Nephron (organoid): ENCODE measurements at regions not wholly inside any gene's neighbourhood (a gene's known extent, or its start where the extent isn't known, plus 50 kb on each side); places are given as distances from the start of the nearest gene placed in this dataset.

Experiments
- H3K27ac Mint-ChIP-seq, 3 experiments: 2 replicates each; pipeline ENCODE4 v1.8.0; 2020; ENCODE audit warnings: mixed read lengths in 3 of 3, mild to moderate bottlenecking in 2 of 3, moderate library complexity in 1 of 3
- H3K27me3 Mint-ChIP-seq: 2 replicates; pipeline ENCODE4 v1.8.0; 2021; ENCODE audit warnings: low read depth, mild to moderate bottlenecking, moderate library complexity, mixed read lengths
- H3K36me3 Mint-ChIP-seq: 2 replicates; pipeline ENCODE4 v1.8.0; 2020; ENCODE audit warnings: low read depth, mixed read lengths
- H3K4me1 Mint-ChIP-seq: 2 replicates; pipeline ENCODE4 v1.8.0; 2020; ENCODE audit warnings: mixed read lengths
- H3K4me3 Mint-ChIP-seq, 3 experiments: 2 replicates each; pipeline ENCODE4 v1.8.0; 2020; ENCODE audit warnings: mild to moderate bottlenecking in 3 of 3, mixed read lengths in 3 of 3, moderate library complexity in 2 of 3
- H3K9me3 Mint-ChIP-seq: 2 replicates; pipeline ENCODE4 v1.8.0; 2020; ENCODE audit warnings: mixed read lengths
- TF ChIP-seq, protein P1 (sequence below), 3 experiments: fragments of 200-600 bp; sonication (generic); IDR thresholded peaks; one replicate each; pipeline ENCODE4 v1.5.0; 2021; ENCODE audit warnings: antibody characterized with exemption in 3 of 3; ENCODE audit not compliant: unreplicated experiment in 3 of 3

DNA sequence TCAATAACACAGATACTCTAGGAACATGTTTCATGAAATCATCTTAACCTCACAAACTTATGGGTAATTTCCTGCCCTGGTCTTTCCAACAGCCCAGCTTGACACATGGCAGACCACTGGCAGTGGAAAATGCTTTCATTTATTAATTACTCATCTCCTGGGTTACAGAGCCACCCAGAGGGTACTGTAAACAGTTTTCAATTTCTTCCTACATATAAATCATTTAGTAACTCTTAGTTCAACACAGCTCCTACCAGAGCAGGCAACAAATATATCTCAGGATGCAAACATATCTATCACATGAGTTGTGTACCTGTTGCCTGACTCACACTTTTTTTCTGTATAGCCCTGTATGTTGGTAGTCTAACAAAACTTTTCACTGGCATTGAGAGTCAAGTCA lies 99.2 kb upstream of the VRK2 start:
- TF ChIP-seq, protein P1, sequence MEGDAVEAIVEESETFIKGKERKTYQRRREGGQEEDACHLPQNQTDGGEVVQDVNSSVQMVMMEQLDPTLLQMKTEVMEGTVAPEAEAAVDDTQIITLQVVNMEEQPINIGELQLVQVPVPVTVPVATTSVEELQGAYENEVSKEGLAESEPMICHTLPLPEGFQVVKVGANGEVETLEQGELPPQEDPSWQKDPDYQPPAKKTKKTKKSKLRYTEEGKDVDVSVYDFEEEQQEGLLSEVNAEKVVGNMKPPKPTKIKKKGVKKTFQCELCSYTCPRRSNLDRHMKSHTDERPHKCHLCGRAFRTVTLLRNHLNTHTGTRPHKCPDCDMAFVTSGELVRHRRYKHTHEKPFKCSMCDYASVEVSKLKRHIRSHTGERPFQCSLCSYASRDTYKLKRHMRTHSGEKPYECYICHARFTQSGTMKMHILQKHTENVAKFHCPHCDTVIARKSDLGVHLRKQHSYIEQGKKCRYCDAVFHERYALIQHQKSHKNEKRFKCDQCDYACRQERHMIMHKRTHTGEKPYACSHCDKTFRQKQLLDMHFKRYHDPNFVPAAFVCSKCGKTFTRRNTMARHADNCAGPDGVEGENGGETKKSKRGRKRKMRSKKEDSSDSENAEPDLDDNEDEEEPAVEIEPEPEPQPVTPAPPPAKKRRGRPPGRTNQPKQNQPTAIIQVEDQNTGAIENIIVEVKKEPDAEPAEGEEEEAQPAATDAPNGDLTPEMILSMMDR (IDR thresholded peaks at IDR 0.05; ENCODE audit: unreplicated experiment in 3 of 3) = no peak
- Mint-ChIP-seq H3K9me3 (no peaks in the 10 kb centered on the region), H3K4me1 (no peaks in the 10 kb centered on the region), H3K27me3 (no peaks in the 10 kb centered on the region), H3K4me3 (no peak overlapping the region), H3K27ac (no peak overlapping the region), H3K36me3 (no peaks in the 10 kb centered on the region)

DNA sequence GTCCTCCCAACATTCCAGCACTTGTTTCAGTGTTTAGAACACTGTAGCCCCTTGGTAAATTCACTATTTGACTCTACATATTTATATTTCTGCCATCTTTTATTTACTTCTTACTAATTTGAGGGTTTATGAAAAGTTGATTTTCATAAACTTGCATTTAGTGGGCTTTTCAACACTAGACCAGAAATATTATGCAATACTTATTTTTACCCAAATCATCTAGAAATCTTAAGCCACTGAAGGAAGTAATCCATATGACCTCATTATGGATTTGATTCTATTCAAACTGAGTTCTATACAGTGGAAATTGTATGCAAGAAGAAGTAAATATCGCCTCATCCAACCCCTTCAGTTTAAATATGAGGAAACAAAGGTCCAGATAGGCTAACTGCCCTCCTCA lies 92.6 kb upstream of the VRK2 start:
- TF ChIP-seq, protein P1 (IDR thresholded peaks at IDR 0.05; ENCODE audit: unreplicated experiment in 3 of 3) = no peak
- Mint-ChIP-seq H3K27me3 (no peaks in the 10 kb centered on the region), H3K4me1 (no peaks in the 10 kb centered on the region), H3K4me3 (no peak overlapping the region), H3K9me3 (no peaks in the 10 kb centered on the region), H3K36me3 (no peaks in the 10 kb centered on the region), H3K27ac (no peak overlapping the region)

DNA sequence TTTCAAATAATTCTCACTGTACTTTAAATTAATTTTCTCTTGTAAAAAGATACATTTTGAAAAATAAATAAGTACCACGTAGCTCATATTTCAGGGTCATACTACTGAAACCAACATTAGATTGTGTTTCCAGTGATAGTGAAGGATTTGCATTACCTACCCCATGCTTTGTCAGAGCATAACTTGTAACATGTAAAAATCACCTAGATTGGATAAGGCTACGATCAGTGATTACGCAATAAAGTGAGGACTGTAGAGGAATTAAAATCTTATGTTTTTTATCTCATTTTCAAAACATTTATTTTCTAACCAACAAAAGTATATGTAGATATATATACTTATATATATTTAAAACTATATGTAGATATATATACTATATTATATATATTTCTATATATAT lies 89.4 kb upstream of the VRK2 start:
- no peaks in the 10 kb centered on the region for H3K27me3 Mint-ChIP-seq
- H3K4me1 Mint-ChIP-seq = no peaks in the 10 kb centered on the region
- TF ChIP-seq, protein P1 (IDR thresholded peaks at IDR 0.05; ENCODE audit: unreplicated experiment in 3 of 3) = no peak
- H3K9me3 Mint-ChIP-seq = no peaks in the 10 kb centered on the region
- no peak overlapping the region for H3K27ac Mint-ChIP-seq
- H3K36me3 Mint-ChIP-seq = no peaks in the 10 kb centered on the region
- H3K4me3 Mint-ChIP-seq = no peak overlapping the region

DNA sequence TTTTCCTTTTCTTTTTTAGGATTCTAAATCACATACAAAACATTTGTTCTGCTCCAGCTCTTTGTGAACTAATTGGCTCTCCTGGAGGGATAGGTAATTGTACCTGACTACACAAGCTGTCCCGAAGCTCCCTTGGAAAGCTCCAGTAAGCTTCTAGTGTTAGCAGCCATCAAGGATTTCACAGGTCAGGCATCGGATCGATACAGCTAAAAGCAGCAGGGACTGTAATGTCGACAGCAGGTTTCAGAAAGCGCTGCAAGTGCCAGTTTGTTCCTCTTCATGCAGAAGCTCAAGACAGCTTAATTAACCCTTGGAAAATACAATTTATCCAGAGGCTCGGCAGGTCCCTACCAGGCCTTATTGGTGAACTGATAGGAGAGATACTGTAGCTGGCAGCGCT lies 87.2 kb upstream of the VRK2 start:
- no peaks in the 10 kb centered on the region for H3K9me3 Mint-ChIP-seq
- TF ChIP-seq, protein P1 (IDR thresholded peaks at IDR 0.05; ENCODE audit: unreplicated experiment in 3 of 3) = no peak
- no peaks in the 10 kb centered on the region for H3K27me3 Mint-ChIP-seq
- H3K36me3 Mint-ChIP-seq = no peaks in the 10 kb centered on the region
- no peak overlapping the region for H3K4me3 Mint-ChIP-seq
- no peaks in the 10 kb centered on the region for H3K4me1 Mint-ChIP-seq
- no peak overlapping the region for H3K27ac Mint-ChIP-seq

DNA sequence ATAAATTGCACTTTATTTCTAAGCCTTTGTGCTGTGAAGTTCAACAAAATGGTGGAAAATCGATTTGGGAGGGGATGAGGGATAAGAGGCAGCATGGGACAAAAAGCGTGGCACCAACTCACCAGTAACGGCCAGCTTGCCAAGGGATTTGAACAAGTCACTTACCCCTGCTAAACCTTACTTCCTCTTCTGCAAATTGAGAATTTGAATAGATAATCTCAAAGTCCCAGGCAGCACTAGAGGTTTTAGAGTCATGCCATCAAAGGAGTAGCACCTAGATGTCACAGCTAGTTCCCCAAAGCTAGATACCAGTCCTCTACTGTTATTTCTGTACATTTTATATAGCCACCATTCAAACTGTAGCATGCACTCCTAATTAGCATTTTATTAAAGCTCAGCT lies 83.7 kb upstream of the VRK2 start:
- Mint-ChIP-seq H3K27ac (no peak overlapping the region), H3K27me3 (no peaks in the 10 kb centered on the region), H3K4me3 (no peak overlapping the region), H3K4me1 (no peaks in the 10 kb centered on the region), H3K9me3 (no peaks in the 10 kb centered on the region), H3K36me3 (no peaks in the 10 kb centered on the region)
- TF ChIP-seq, protein P1 (IDR thresholded peaks at IDR 0.05; ENCODE audit: unreplicated experiment in 3 of 3) = no peak

DNA sequence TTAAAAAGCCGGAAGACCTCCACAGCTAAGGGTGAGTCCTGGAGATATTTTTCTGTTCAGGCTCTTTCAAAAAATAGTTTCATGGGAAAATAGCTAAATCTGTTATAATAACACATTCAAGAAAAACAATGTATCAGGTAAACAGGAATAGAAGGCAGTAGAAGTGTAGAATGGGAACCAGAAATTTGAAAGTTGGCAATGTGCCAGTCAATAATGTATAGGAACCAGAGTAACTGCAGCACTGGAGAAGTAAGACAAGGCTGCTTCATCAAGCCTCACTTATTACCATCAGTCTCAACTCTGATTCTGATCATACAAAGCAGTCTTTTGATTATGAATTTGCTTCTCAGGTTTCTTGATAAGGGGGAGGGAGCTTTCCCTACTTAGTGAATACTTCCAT lies 81.4 kb upstream of the VRK2 start:
- no peaks in the 10 kb centered on the region for H3K27me3 Mint-ChIP-seq
- TF ChIP-seq, protein P1 (IDR thresholded peaks at IDR 0.05; ENCODE audit: unreplicated experiment in 3 of 3) = no peak
- H3K36me3 Mint-ChIP-seq = no peaks in the 10 kb centered on the region
- no peak overlapping the region for H3K27ac Mint-ChIP-seq
- H3K9me3 Mint-ChIP-seq = no peaks in the 10 kb centered on the region
- no peak overlapping the region for H3K4me3 Mint-ChIP-seq
- H3K4me1 Mint-ChIP-seq = no peaks in the 10 kb centered on the region
